ENCODE measurements at regions not wholly inside any gene's neighbourhood (a gene's known extent, or its start where the extent isn't known, plus 50 kb on each side); places are given as distances from the start of the nearest gene placed in this dataset.

GRCh38 chr5:116686438-116686837, 111.8 kb upstream of the SEMA6A start:
- no peak for DNase-seq (ENCODE audit: low read depth)

GRCh38 chr5:116685931-116686330, 111.3 kb upstream of the SEMA6A start:
- no peak for DNase-seq (ENCODE audit: low read depth)

DNA sequence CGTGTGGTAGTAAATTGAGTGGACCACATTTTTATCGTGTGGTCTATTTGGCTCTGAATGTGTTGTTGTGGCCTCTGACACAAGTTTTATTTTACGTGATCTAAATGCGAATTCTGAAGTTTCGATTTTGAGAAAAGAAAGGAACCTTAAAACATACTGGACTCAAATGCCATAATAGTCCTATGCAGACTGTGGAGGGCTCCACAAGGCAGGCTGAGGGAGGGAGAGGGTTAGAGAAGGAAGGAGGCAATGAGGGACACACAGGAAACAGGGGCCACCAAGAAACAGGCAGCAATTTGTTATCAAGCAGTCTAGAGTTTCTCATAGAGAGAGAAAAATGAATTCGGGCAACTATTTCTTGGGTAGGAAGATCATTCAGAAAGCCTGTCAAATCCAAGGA, 110.4 kb upstream of the SEMA6A start:
- DNase-seq (ENCODE audit: low read depth) = no peak

- DNase-seq (ENCODE audit: low read depth) = no peak
These were observed 106.9 kb upstream of the SEMA6A start for GRCh38 chr5:116681334-116682013.

DNA sequence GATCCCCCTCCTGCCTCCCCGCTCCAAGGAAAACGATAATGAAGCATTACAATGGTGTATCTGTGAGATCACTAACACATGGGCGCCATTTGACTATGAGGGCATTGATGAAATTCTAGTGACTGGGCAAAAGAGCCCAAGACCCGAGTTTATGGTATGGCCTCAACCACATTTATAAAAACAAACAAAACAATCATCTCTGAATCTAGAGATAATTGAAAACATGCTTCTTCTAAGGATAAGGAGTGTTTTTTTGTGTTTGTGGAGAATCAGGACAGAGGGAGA, 100.9 kb upstream of the SEMA6A start:
- DNase-seq (ENCODE audit: low read depth) = no peak

DNA sequence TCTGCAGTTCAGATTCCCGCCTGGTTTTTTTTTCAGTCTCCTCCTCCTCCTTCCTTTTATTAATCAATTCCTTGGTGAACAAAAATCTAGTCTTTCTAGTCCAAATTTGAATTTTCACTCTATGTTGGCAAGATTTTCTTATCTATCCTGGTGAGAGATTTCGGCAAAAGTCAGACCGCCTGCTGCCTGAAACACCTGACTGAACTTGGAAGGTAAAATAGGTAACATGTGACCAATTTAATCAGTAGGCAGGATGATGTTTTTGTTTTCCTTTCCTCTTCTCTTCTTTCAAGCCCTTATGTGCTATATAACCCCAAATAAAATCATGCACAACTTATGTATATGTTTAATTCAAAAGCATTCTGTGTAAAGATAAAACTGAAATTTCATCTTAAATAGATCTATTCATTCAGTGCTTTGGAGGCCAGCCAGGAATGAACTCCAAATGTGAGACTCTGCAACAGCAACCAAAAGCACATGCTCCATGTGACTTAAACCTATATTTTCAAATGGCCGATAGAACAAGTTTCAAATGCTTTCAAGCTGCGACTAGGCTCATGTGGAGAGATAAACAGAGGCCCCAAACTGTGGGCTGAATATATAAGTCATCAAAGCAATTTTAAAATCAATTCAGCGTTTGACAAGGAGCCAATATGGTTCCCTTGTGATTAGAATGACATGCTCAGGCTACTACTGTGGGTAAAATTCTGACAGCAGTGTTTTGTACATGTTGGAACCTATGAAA, 100.4 kb upstream of the SEMA6A start:
- DNase-seq (ENCODE audit: low read depth) = no peak

DNA sequence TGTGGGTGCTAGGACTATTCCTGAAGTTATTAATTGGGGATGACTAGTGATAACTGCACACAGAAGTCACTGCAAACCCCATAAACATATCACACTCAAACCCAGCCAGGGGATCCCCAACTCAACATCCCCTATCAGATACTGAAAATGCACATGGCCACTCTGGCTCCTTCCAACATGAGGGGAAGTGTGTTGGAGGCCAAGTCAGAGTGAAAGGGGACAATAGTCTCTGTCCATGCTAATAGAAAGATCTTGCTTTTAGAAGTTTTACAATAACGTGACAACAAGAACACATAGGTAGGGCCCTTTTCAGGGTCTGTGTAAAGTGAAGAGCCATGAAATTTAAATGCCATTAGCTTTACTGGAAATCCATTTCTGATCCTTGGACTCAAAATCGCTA, 98.8 kb upstream of the SEMA6A start:
- no peak for DNase-seq (ENCODE audit: low read depth)

DNA sequence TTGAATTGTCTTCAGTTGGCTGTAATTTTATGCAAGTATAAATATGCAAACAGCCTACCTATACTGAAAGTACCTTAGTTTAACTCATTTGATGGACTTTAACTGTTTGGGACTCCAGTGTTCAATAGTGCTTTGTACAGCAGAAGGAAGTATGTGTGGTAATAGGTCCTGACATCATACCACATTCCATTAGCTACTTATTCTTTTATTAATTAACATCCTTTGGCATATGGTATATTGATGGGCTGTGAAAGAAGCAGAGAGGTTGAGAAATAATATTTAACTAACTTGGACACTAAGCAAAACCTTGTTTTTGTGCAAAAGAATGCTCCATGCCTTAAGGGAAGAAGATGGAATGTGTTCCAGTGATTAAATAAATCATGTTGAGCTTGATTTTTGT, 97.6 kb upstream of the SEMA6A start:
- DNase-seq (ENCODE audit: low read depth) = no peak

- DNase-seq (ENCODE audit: low read depth) = no peak
These were observed 96.7 kb upstream of the SEMA6A start for GRCh38 chr5:116671211-116671736.

GRCh38 chr5:116669261-116670031, 94.8 kb upstream of the SEMA6A start:
- no peak for DNase-seq (ENCODE audit: low read depth)

- DNase-seq (ENCODE audit: low read depth) = no peak
These were observed 93.8 kb upstream of the SEMA6A start for GRCh38 chr5:116668390-116668789.

DNA sequence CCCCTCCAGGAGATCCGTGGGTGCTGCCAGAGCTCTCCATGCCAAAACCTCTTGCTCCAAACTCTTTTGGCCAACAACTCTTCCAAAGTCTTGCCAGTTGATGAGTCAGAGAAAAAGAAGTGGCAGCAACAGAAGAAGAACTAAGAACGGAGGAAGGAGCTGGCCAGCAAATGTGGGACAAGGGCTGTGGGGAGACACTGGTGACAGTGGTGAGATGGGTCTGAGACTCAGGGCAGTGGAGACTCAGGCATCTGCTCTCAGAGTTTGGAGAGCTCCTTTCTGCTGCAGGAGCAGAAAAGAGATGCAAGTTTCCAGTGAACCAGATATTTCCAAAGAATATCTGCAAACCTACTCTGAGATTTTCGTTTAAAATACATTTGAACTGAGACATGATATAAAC, 92.3 kb upstream of the SEMA6A start:
- DNase-seq (ENCODE audit: low read depth) = no peak

GRCh38 chr5:116664988-116665387, 90.4 kb upstream of the SEMA6A start:
- DNase-seq (ENCODE audit: low read depth) = no peak

GRCh38 chr5:116663081-116663480, 88.5 kb upstream of the SEMA6A start:
- no peak for DNase-seq (ENCODE audit: low read depth)

DNA sequence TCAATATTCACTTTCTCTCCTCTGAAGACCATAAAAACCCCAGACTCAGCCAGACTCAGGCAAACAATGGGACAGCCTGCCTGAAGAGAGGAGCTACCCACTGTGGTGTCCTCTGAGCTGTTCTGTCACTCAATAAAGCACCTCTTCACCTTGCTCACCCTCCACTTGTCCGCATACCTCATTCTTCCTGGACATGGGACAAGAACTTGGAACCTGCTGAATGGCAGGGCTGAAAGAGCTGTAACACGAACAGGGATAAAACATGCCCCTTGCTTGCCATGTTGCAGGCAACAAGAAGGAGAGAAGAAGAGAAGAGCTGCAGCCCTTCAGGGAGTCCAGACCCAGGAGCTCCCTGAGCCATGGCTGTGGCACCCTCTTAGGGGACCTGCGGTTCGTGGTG, 86.8 kb upstream of the SEMA6A start:
- no peak for DNase-seq (ENCODE audit: low read depth)

- no peak for DNase-seq (ENCODE audit: low read depth)
These were observed 86.3 kb upstream of the SEMA6A start for GRCh38 chr5:116660929-116661328.

DNA sequence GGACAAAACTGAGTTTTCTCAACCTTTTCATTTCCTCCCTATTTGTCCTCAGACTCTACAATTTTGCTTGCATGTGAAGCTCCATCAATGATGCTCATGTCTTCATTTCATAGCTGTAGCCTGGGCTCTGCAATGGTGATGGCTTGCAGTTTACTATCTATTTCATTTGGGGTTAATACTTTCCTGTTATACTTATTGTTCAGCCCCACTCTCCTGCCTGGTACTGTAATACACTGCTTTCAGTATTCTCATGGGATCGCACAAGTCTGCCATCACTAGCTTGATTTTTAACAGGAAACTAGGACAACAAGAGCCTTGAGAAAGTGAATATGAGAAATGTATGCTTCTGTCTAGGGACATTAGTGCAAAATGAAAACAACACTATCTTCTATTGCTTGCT, 84.2 kb upstream of the SEMA6A start:
- no peak for DNase-seq (ENCODE audit: low read depth)

DNA sequence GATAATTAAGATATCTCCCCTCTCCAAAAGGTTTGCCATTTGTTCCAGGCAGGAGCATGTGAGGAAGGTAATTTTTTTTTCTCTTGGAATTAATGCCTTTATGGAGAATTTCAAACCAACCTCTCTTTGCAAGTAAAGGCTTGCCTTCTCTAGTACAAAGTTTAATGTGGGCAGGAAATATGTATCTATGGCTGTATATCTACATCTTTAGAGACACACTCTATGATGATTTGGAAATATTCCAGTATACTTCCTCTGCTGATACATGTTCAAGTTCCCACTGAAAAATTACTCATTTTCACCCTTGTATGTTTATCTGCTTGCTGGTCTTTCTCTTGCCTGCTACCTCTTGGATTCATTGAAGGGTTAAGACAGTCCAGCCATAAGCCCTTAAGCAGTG, 83.5 kb upstream of the SEMA6A start:
- no peak for DNase-seq (ENCODE audit: low read depth)

DNA sequence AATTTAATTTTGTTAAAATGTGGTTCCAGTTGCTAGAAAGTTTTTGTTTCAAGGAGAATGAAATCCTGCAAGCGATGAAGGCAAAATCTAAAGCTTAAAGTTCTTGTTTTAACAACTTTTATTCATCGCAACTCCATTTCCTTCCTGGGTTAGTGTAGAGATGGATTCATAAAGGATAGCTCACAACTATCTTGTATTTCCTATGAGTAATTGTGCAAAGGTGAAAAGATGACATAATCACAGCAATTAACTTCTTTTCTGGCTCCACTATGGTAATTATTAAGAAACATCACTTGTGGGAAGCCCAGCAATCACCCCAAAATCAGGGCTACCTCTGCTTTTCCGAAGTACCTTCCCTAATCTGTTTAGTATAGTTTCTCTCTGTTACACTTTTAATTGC, 80.8 kb upstream of the SEMA6A start:
- DNase-seq (ENCODE audit: low read depth) = no peak

GRCh38 chr5:116654925-116655324, 80.3 kb upstream of the SEMA6A start:
- no peak for DNase-seq (ENCODE audit: low read depth)

- no peak for DNase-seq (ENCODE audit: low read depth)
These were observed 78.3 kb upstream of the SEMA6A start for GRCh38 chr5:116652903-116653302.

GRCh38 chr5:116652196-116652729, 77.6 kb upstream of the SEMA6A start:
- no peak for DNase-seq (ENCODE audit: low read depth)

DNA sequence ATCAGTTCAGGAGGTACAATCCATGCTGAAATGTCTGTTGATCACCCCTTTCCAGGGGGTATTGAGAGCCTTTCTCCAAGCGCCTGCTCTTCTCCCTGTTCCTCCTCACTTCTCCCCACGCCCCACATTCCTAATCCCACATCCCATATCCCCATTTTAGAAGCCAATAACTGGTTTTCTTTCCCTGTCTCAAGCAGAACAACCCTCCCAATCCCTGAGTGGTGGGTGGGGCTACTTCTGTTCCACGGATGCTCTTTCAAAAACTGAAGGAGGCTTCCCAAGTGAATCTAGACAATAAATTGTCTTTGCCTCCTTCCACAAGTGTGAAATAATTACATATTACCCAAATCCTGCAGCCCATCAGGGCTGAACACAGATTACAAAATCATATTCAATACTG, 77.0 kb upstream of the SEMA6A start:
- no peak for DNase-seq (ENCODE audit: low read depth)

Measured in stimulated activated CD8-positive, alpha-beta memory T cell treated with anti-CD3 and anti-CD28 coated beads, Interleukin-15, amount 100 ng/mL, for 1 hour (primary cell).